ENCODE measurements at regions not wholly inside any gene's neighbourhood (a gene's known extent, or its start where the extent isn't known, plus 50 kb on each side); places are given as distances from the start of the nearest gene placed in this dataset.

DNA sequence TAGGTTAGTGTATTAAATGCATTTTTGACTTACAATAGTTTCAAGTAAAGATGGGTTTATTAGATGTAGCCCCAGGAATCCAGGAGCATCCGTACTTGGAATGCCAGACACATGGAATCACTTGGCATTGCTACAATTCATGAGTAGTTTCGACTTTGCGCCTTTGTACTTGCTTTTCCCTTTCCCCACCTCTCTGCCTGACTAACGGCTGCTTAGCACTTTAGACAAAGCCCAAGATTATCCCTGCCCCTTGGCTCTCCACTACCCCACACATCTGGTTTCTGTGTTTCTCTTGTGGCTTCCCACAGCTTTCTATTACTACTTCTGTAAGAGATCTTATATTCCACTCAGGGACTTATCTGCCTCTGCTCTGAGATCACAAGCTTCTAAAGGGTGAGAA lies 397.7 kb upstream of the POU3F1 start (continued):
- TF ChIP-seq, protein P1, sequence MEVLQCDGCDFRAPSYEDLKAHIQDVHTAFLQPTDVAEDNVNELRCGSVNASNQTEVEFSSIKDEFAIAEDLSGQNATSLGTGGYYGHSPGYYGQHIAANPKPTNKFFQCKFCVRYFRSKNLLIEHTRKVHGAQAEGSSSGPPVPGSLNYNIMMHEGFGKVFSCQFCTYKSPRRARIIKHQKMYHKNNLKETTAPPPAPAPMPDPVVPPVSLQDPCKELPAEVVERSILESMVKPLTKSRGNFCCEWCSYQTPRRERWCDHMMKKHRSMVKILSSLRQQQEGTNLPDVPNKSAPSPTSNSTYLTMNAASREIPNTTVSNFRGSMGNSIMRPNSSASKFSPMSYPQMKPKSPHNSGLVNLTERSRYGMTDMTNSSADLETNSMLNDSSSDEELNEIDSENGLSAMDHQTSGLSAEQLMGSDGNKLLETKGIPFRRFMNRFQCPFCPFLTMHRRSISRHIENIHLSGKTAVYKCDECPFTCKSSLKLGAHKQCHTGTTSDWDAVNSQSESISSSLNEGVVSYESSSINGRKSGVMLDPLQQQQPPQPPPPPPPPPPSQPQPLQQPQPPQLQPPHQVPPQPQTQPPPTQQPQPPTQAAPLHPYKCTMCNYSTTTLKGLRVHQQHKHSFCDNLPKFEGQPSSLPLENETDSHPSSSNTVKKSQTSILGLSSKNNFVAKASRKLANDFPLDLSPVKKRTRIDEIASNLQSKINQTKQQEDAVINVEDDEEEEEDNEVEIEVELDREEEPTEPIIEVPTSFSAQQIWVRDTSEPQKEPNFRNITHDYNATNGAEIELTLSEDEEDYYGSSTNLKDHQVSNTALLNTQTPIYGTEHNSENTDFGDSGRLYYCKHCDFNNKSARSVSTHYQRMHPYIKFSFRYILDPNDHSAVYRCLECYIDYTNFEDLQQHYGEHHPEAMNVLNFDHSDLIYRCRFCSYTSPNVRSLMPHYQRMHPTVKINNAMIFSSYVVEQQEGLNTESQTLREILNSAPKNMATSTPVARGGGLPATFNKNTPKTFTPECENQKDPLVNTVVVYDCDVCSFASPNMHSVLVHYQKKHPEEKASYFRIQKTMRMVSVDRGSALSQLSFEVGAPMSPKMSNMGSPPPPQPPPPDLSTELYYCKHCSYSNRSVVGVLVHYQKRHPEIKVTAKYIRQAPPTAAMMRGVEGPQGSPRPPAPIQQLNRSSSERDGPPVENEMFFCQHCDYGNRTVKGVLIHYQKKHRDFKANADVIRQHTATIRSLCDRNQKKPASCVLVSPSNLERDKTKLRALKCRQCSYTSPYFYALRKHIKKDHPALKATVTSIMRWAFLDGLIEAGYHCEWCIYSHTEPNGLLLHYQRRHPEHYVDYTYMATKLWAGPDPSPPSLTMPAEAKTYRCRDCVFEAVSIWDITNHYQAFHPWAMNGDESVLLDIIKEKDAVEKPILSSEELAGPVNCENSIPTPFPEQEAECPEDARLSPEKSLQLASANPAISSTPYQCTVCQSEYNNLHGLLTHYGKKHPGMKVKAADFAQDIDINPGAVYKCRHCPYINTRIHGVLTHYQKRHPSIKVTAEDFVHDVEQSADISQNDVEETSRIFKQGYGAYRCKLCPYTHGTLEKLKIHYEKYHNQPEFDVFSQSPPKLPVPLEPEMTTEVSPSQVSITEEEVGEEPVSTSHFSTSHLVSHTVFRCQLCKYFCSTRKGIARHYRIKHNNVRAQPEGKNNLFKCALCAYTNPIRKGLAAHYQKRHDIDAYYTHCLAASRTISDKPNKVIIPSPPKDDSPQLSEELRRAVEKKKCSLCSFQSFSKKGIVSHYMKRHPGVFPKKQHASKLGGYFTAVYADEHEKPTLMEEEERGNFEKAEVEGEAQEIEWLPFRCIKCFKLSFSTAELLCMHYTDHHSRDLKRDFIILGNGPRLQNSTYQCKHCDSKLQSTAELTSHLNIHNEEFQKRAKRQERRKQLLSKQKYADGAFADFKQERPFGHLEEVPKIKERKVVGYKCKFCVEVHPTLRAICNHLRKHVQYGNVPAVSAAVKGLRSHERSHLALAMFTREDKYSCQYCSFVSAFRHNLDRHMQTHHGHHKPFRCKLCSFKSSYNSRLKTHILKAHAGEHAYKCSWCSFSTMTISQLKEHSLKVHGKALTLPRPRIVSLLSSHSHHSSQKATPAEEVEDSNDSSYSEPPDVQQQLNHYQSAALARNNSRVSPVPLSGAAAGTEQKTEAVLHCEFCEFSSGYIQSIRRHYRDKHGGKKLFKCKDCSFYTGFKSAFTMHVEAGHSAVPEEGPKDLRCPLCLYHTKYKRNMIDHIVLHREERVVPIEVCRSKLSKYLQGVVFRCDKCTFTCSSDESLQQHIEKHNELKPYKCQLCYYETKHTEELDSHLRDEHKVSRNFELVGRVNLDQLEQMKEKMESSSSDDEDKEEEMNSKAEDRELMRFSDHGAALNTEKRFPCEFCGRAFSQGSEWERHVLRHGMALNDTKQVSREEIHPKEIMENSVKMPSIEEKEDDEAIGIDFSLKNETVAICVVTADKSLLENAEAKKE (CRISPR knock-in tag; IDR thresholded peaks at IDR 0.05), result no peak
- TF ChIP-seq ZNF331 (CRISPR knock-in tag; IDR thresholded peaks at IDR 0.05; ENCODE audit: low read depth), result no peak
- no peak for TF ChIP-seq CREB1 (CRISPR knock-in tag; IDR thresholded peaks at IDR 0.05; ENCODE audit: low read depth)
- TF ChIP-seq JUNB (IDR thresholded peaks at IDR 0.05; ENCODE audit: unreplicated experiment), result no peak
- TF ChIP-seq NANOG (IDR thresholded peaks at IDR 0.05; ENCODE audit: borderline replicate concordance), result no peak

DNA sequence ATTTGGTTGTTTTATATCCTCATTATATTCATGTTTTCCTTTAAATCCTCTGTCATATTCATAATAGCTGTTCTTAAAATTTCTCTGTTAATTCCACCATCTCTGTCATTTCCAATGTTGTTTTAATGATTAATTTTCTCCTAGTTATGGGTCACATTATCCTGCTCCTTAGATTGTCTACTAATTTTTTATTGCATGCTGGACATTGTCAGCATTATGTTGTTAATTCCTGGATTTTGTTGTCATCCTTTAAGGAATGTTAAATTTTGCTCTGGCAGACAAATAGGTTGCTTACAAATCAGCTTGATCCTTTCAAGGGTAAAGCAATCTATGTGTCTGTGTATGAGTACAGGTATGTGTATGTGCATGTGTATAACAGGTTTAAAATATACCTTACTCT lies 393.8 kb upstream of the POU3F1 start:
- DNase-seq (ENCODE audit: low spot score) (no peak), ATAC-seq (no peak)
- Histone ChIP-seq H3K4me3 (no peak overlapping the region), H3K27me3 (ENCODE audit: insufficient read depth) (no peaks in the 10 kb centered on the region), H3K36me3 (ENCODE audit: insufficient read depth) (no peaks in the 10 kb centered on the region), H3K4me2 (no peak overlapping the region), H3K9me2 (ENCODE audit: insufficient read depth) (no peaks in the 10 kb centered on the region), H3K27ac (ENCODE audit: low read depth) (no peak overlapping the region), H3K4me1 (ENCODE audit: insufficient read depth) (no peaks in the 10 kb centered on the region), H3K79me2 (replicated peaks; ENCODE audit: insufficient read depth) (no peaks in the 10 kb centered on the region), H3F3A (replicated peaks; ENCODE audit: low read depth) (no peaks in the 10 kb centered on the region), H2AFZ (no peak overlapping the region), H4K20me1 (replicated peaks; ENCODE audit: insufficient read depth) (no peaks in the 10 kb centered on the region)
- Mint-ChIP-seq H3K4me1 (peaks cover 6% of the 10 kb centered on the region; the same call in 2 of the 3 replicates), H3K9me3 (peaks cover 13% of the 10 kb centered on the region; the same call in 1 of the 3 replicates), H3K27ac (no peak overlapping the region), H3K4me3 (no peak overlapping the region), H3K27me3 (ENCODE audit: insufficient read depth, low read depth, poor library complexity) (peaks cover 2% of the 10 kb centered on the region), H3K36me3 (ENCODE audit: low read depth) (peaks cover 26% of the 10 kb centered on the region; the same call in 2 of the 3 replicates)
- no peak for TF ChIP-seq EZH2 (IDR thresholded peaks at IDR 0.05; ENCODE audit: low read depth, unreplicated experiment)
- TF ChIP-seq, protein P2, sequence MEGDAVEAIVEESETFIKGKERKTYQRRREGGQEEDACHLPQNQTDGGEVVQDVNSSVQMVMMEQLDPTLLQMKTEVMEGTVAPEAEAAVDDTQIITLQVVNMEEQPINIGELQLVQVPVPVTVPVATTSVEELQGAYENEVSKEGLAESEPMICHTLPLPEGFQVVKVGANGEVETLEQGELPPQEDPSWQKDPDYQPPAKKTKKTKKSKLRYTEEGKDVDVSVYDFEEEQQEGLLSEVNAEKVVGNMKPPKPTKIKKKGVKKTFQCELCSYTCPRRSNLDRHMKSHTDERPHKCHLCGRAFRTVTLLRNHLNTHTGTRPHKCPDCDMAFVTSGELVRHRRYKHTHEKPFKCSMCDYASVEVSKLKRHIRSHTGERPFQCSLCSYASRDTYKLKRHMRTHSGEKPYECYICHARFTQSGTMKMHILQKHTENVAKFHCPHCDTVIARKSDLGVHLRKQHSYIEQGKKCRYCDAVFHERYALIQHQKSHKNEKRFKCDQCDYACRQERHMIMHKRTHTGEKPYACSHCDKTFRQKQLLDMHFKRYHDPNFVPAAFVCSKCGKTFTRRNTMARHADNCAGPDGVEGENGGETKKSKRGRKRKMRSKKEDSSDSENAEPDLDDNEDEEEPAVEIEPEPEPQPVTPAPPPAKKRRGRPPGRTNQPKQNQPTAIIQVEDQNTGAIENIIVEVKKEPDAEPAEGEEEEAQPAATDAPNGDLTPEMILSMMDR (conservative IDR thresholded peaks at IDR 0.05; ENCODE audit: low read depth in 2 of 2), result no peak
- TF ChIP-seq POLR2AphosphoS5 (IDR thresholded peaks at IDR 0.05; ENCODE audit: low read depth), result no peak
- no peak for TF ChIP-seq JUNB (IDR thresholded peaks at IDR 0.05; ENCODE audit: unreplicated experiment)
- TF ChIP-seq NANOG (IDR thresholded peaks at IDR 0.05; ENCODE audit: borderline replicate concordance), result no peak
- TF ChIP-seq, protein P3, sequence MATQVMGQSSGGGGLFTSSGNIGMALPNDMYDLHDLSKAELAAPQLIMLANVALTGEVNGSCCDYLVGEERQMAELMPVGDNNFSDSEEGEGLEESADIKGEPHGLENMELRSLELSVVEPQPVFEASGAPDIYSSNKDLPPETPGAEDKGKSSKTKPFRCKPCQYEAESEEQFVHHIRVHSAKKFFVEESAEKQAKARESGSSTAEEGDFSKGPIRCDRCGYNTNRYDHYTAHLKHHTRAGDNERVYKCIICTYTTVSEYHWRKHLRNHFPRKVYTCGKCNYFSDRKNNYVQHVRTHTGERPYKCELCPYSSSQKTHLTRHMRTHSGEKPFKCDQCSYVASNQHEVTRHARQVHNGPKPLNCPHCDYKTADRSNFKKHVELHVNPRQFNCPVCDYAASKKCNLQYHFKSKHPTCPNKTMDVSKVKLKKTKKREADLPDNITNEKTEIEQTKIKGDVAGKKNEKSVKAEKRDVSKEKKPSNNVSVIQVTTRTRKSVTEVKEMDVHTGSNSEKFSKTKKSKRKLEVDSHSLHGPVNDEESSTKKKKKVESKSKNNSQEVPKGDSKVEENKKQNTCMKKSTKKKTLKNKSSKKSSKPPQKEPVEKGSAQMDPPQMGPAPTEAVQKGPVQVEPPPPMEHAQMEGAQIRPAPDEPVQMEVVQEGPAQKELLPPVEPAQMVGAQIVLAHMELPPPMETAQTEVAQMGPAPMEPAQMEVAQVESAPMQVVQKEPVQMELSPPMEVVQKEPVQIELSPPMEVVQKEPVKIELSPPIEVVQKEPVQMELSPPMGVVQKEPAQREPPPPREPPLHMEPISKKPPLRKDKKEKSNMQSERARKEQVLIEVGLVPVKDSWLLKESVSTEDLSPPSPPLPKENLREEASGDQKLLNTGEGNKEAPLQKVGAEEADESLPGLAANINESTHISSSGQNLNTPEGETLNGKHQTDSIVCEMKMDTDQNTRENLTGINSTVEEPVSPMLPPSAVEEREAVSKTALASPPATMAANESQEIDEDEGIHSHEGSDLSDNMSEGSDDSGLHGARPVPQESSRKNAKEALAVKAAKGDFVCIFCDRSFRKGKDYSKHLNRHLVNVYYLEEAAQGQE (IDR thresholded peaks at IDR 0.05; ENCODE audit: unreplicated experiment), result no peak
- TF ChIP-seq EZH2phosphoT487 (IDR thresholded peaks at IDR 0.05; ENCODE audit: unreplicated experiment), result no peak
- TF ChIP-seq CREB1 (CRISPR knock-in tag; IDR thresholded peaks at IDR 0.05; ENCODE audit: low read depth), result no peak

Measured in GM23338 (cell line).